Keratinocyte (primary cell): ENCODE measurements at regions not wholly inside any gene's neighbourhood (a gene's known extent, or its start where the extent isn't known, plus 50 kb on each side); places are given as distances from the start of the nearest gene placed in this dataset.

ENCODE experiments used
- DNase-seq: peaks from one replicate; pipeline ENCODE4 v3.0.0-alpha.2; 2011; ENCODE audit warnings: low read depth, missing footprints, low spot score
- FAIRE-seq: peaks from 2 replicates; lab custom pipeline; 2011; peaks lifted over from hg19 to GRCh38; lab: Jason Lieb, UNC
- H2AFZ ChIP-seq: 2 replicates; pipeline ENCODE4 v1.6.0; 2012; ENCODE audit warnings: low read length, control low read depth, inconsistent platforms; ENCODE audit not compliant: control insufficient read depth
- H3K27ac ChIP-seq: 2 replicates; pipeline ENCODE4 v1.5.1; 2011; ENCODE audit warnings: low read length; ENCODE audit not compliant: control insufficient read depth, insufficient read depth
- H3K27me3 ChIP-seq: 3 replicates; pipeline ENCODE4 v1.6.0; 2011; ENCODE audit warnings: low read length; ENCODE audit not compliant: control insufficient read depth, insufficient read depth; ENCODE audit errors: extremely low read depth
- H3K36me3 ChIP-seq, 2 experiments: 2 replicates in 1 of 2; 3 replicates in 1 of 2; pipeline ENCODE4 v1.5.1; 2011; ENCODE audit warnings: low read length in 2 of 2, mild to moderate bottlenecking in 1 of 2; ENCODE audit not compliant: control insufficient read depth in 2 of 2, insufficient read depth in 2 of 2; ENCODE audit errors: extremely low read depth in 1 of 2
- H3K4me1 ChIP-seq: 3 replicates; pipeline ENCODE4 v1.5.1; 2011; ENCODE audit warnings: low read length; ENCODE audit not compliant: control insufficient read depth, insufficient read depth; ENCODE audit errors: extremely low read depth
- H3K4me2 ChIP-seq: 3 replicates; pipeline ENCODE4 v1.6.0; 2011; ENCODE audit warnings: low read depth, low read length; ENCODE audit not compliant: control insufficient read depth, insufficient read depth; ENCODE audit errors: extremely low read depth
- H3K4me3 ChIP-seq, 3 experiments: fragments of 200-600 bp in 1 of 3; sonication (generic) in 1 of 3; 2 replicates in 2 of 3; 3 replicates in 1 of 3; pipeline ENCODE4 v1.5.1; 2011 to 2016; ENCODE audit warnings: low read length in 3 of 3, mild to moderate bottlenecking in 3 of 3, control low read depth in 2 of 3, inconsistent platforms in 1 of 3, low read depth in 1 of 3, mixed read lengths in 1 of 3, mixed run types in 1 of 3, moderate library complexity in 1 of 3; ENCODE audit not compliant: control insufficient read depth in 2 of 3, insufficient read depth in 2 of 3; ENCODE audit errors: extremely low read depth in 1 of 3
- H3K79me2 ChIP-seq: 2 replicates; pipeline ENCODE4 v1.6.0; 2012; ENCODE audit warnings: low read length; ENCODE audit not compliant: control insufficient read depth, insufficient read depth
- H3K9ac ChIP-seq: 3 replicates; pipeline ENCODE4 v1.6.0; 2011; ENCODE audit warnings: low read length; ENCODE audit not compliant: control insufficient read depth, insufficient read depth; ENCODE audit errors: extremely low read depth
- H3K9me1 ChIP-seq: 3 replicates; pipeline ENCODE4 v1.6.0; 2011; ENCODE audit warnings: low read length; ENCODE audit not compliant: control insufficient read depth, insufficient read depth; ENCODE audit errors: extremely low read depth
- H3K9me3 ChIP-seq: 2 replicates; pipeline ENCODE4 v1.5.1; 2012; ENCODE audit warnings: low read depth, low read length; ENCODE audit not compliant: control insufficient read depth
- H4K20me1 ChIP-seq: 3 replicates; pipeline ENCODE4 v1.6.0; 2011; ENCODE audit warnings: low read length; ENCODE audit not compliant: control insufficient read depth, insufficient read depth; ENCODE audit errors: extremely low read depth
- CTCF ChIP-seq, 3 experiments: IDR thresholded peaks in 1 of 3; conservative IDR thresholded peaks in 1 of 3; optimal IDR thresholded peaks in 1 of 3; 2 replicates in 2 of 3; 3 replicates in 1 of 3; pipeline versions ENCODE3 to v1.5.1; 2011; ENCODE audit warnings: low read length in 3 of 3, mild to moderate bottlenecking in 3 of 3, moderate library complexity in 2 of 3, control low read depth in 1 of 3, inconsistent platforms in 1 of 3; ENCODE audit not compliant: insufficient read depth in 2 of 3; ENCODE audit errors: extremely low read depth in 1 of 3
- EZH2 ChIP-seq: IDR thresholded peaks from one replicate; pipeline ENCODE4 v1.6.1; 2012; ENCODE audit warnings: inconsistent platforms, mild to moderate bottlenecking, low read length, moderate library complexity
- dilution Hi-C: fragments of 300-500 bp; cut with MboI; formaldehyde crosslinking; loops from one replicate; pipeline ENCODE4 v1.7.0; 2020; ENCODE audit warnings: low sequenced_read_pairs; ENCODE audit not compliant: extremely low pct_ligation_motif_present

GRCh38 chr7:136392856-136393255 is 415.7 kb upstream of the MTPN start:
- Histone ChIP-seq H3K27me3 (no peaks in the 10 kb centered on the region), H3K36me3 (no peaks in the 10 kb centered on the region), H3K79me2 (no peaks in the 10 kb centered on the region), H3K4me3 (no peak overlapping the region), H3K4me1 (no peaks in the 10 kb centered on the region), H3K9ac (no peak overlapping the region), H2AFZ (no peak overlapping the region), H3K4me2 (no peak overlapping the region), H3K9me3 (no peaks in the 10 kb centered on the region), H3K27ac (no peak overlapping the region), H4K20me1 (no peaks in the 10 kb centered on the region), H3K9me1 (no peaks in the 10 kb centered on the region)
- no peak for FAIRE-seq
- TF ChIP-seq EZH2 (no peak), CTCF (optimal IDR thresholded peaks at IDR 0.05 in 1 of 3, IDR thresholded peaks at IDR 0.05 in 1 of 3, conservative IDR thresholded peaks at IDR 0.05 in 1 of 3; ENCODE audit: extremely low read depth in 1 of 3, insufficient read depth in 2 of 3, low read length in 3 of 3) (no peak)
- DNase-seq: no peak
- dilution Hi-C loops: no loop called here

- Histone ChIP-seq H2AFZ (no peak overlapping the region), H3K4me3 (no peak overlapping the region), H4K20me1 (no peaks in the 10 kb centered on the region), H3K9me1 (no peaks in the 10 kb centered on the region), H3K36me3 (no peaks in the 10 kb centered on the region), H3K9ac (no peak overlapping the region), H3K79me2 (no peaks in the 10 kb centered on the region), H3K9me3 (no peaks in the 10 kb centered on the region), H3K27me3 (no peaks in the 10 kb centered on the region), H3K4me2 (no peak overlapping the region), H3K27ac (no peak overlapping the region), H3K4me1 (no peaks in the 10 kb centered on the region)
- TF ChIP-seq EZH2 (no peak), CTCF (optimal IDR thresholded peaks at IDR 0.05 in 1 of 3, IDR thresholded peaks at IDR 0.05 in 1 of 3, conservative IDR thresholded peaks at IDR 0.05 in 1 of 3; ENCODE audit: extremely low read depth in 1 of 3, insufficient read depth in 2 of 3, low read length in 3 of 3) (no peak)
- DNase-seq (no peak), FAIRE-seq (no peak)
- dilution Hi-C loops: no loop called here
Observed at GRCh38 chr7:136391371-136391770, 414.2 kb upstream of the MTPN start.
